ENCODE measurements at regions not wholly inside any gene's neighbourhood (a gene's known extent, or its start where the extent isn't known, plus 50 kb on each side); places are given as distances from the start of the nearest gene placed in this dataset.
A peak's percentile ranks its signal among the peaks of the same experiment; 100 is the strongest.

- in situ Hi-C loops (cut with MboI) = no loop called here
- peak; percentile 45 for DNase-seq
- Histone ChIP-seq H3K79me2 (ENCODE audit: insufficient read depth) (no peaks in the 10 kb centered on the region), H3K27me3 (replicated peaks; ENCODE audit: insufficient read depth) (no peaks in the 10 kb centered on the region), H3K4me1 (ENCODE audit: insufficient read depth) (peaks cover 24% of the 10 kb centered on the region), H4K20me1 (ENCODE audit: insufficient read depth) (no peaks in the 10 kb centered on the region), H3K9ac (no peak overlapping the region), H3K36me3 (ENCODE audit: low read depth) (no peaks in the 10 kb centered on the region), H3K9me2 (ENCODE audit: insufficient read depth) (no peaks in the 10 kb centered on the region), H3K9me3 (ENCODE audit: low read depth) (no peaks in the 10 kb centered on the region), H3K4me2 (ENCODE audit: unreplicated experiment) (peak overlapping the region; percentile 15), H3K4me3 (no peak overlapping the region), H2AFZ (no peak overlapping the region), H3K27ac (no peak overlapping the region), H3F3A (ENCODE audit: insufficient read depth) (peaks cover 10% of the 10 kb centered on the region; the same call in 1 of the 2 replicates)
- 68% methylated on average over 4 of the region's 4 CpGs for WGBS, 2 experiments (ENCODE audit: low coverage in 1 of 2, low lambda C conversion rate in 2 of 2, missing lambda C conversion rate in 2 of 2)
- TF ChIP-seq EZH2phosphoT487 (IDR thresholded peaks at IDR 0.05; ENCODE audit: insufficient read depth, low read depth) = no peak
- no peak for TF ChIP-seq EZH2 (IDR thresholded peaks at IDR 0.05; ENCODE audit: insufficient read depth, poor library complexity, severe bottlenecking)
These were observed 76.1 kb upstream of the KRR1 start for GRCh38 chr12:75587340-75588106.

- Histone ChIP-seq H3K27me3 (replicated peaks; ENCODE audit: insufficient read depth) (no peaks in the 10 kb centered on the region), H3K27ac (peak overlapping the region; percentile 28; the same call in 1 of the 2 replicates), H3K79me2 (ENCODE audit: insufficient read depth) (no peaks in the 10 kb centered on the region), H3K36me3 (ENCODE audit: low read depth) (no peaks in the 10 kb centered on the region), H3K4me1 (ENCODE audit: insufficient read depth) (peaks cover 24% of the 10 kb centered on the region), H3K9ac (no peak overlapping the region), H3K9me2 (ENCODE audit: insufficient read depth) (no peaks in the 10 kb centered on the region), H3F3A (ENCODE audit: insufficient read depth) (peaks cover 10% of the 10 kb centered on the region; the same call in 1 of the 2 replicates), H3K4me2 (ENCODE audit: unreplicated experiment) (peak overlapping the region; percentile 31), H4K20me1 (ENCODE audit: insufficient read depth) (no peaks in the 10 kb centered on the region), H3K9me3 (ENCODE audit: low read depth) (no peaks in the 10 kb centered on the region), H2AFZ (peak overlapping the region; percentile 32; the same call in 1 of the 2 replicates), H3K4me3 (no peak overlapping the region)
- DNase-seq = peak; percentile 86
- in situ Hi-C loops (cut with MboI) = no loop called here
- 41 to 42% methylated on average over 4 of the region's 4 CpGs for WGBS, 2 experiments (ENCODE audit: low coverage in 1 of 2, low lambda C conversion rate in 2 of 2, missing lambda C conversion rate in 2 of 2)
- TF ChIP-seq EZH2 (IDR thresholded peaks at IDR 0.05; ENCODE audit: insufficient read depth, poor library complexity, severe bottlenecking) (no peak), EZH2phosphoT487 (IDR thresholded peaks at IDR 0.05; ENCODE audit: insufficient read depth, low read depth) (no peak)
These were observed 73.9 kb upstream of the KRR1 start for GRCh38 chr12:75585330-75585729.

GRCh38 chr12:75583355-75583754 lies 71.9 kb upstream of the KRR1 start:
- Histone ChIP-seq H3K27me3 (replicated peaks; ENCODE audit: insufficient read depth) (no peaks in the 10 kb centered on the region), H3K9ac (no peak overlapping the region), H3K79me2 (ENCODE audit: insufficient read depth) (no peaks in the 10 kb centered on the region), H3K9me3 (ENCODE audit: low read depth) (no peaks in the 10 kb centered on the region), H3F3A (ENCODE audit: insufficient read depth) (peaks cover 10% of the 10 kb centered on the region; the same call in 1 of the 2 replicates), H2AFZ (no peak overlapping the region), H3K4me3 (no peak overlapping the region), H4K20me1 (ENCODE audit: insufficient read depth) (no peaks in the 10 kb centered on the region), H3K36me3 (ENCODE audit: low read depth) (no peaks in the 10 kb centered on the region), H3K9me2 (ENCODE audit: insufficient read depth) (no peaks in the 10 kb centered on the region), H3K4me1 (ENCODE audit: insufficient read depth) (peaks cover 24% of the 10 kb centered on the region), H3K4me2 (ENCODE audit: unreplicated experiment) (no peak overlapping the region), H3K27ac (no peak overlapping the region)
- no peak for TF ChIP-seq EZH2phosphoT487 (IDR thresholded peaks at IDR 0.05; ENCODE audit: insufficient read depth, low read depth)
- TF ChIP-seq EZH2 (IDR thresholded peaks at IDR 0.05; ENCODE audit: insufficient read depth, poor library complexity, severe bottlenecking) = no peak
- in situ Hi-C loops (cut with MboI) = no loop called here
- no peak for DNase-seq
- WGBS, 2 experiments (ENCODE audit: low coverage in 1 of 2, low lambda C conversion rate in 2 of 2, missing lambda C conversion rate in 2 of 2) = 96 to 98% methylated on average over 3 of the region's 3 CpGs

GRCh38 chr12:75581515-75581914 lies 70.1 kb upstream of the KRR1 start:
- Histone ChIP-seq H3F3A (ENCODE audit: insufficient read depth) (peaks cover 10% of the 10 kb centered on the region; the same call in 1 of the 2 replicates), H3K36me3 (ENCODE audit: low read depth) (no peaks in the 10 kb centered on the region), H3K4me3 (no peak overlapping the region), H3K9ac (no peak overlapping the region), H3K27ac (no peak overlapping the region), H3K9me3 (ENCODE audit: low read depth) (no peaks in the 10 kb centered on the region), H3K9me2 (ENCODE audit: insufficient read depth) (no peaks in the 10 kb centered on the region), H3K27me3 (replicated peaks; ENCODE audit: insufficient read depth) (no peaks in the 10 kb centered on the region), H3K79me2 (ENCODE audit: insufficient read depth) (no peaks in the 10 kb centered on the region), H4K20me1 (ENCODE audit: insufficient read depth) (no peaks in the 10 kb centered on the region), H3K4me2 (ENCODE audit: unreplicated experiment) (no peak overlapping the region), H3K4me1 (ENCODE audit: insufficient read depth) (peaks cover 15% of the 10 kb centered on the region), H2AFZ (peak overlapping the region; percentile 24; the same call in 1 of the 2 replicates)
- in situ Hi-C loops (cut with MboI) = no loop called here
- DNase-seq = no peak
- TF ChIP-seq EZH2 (IDR thresholded peaks at IDR 0.05; ENCODE audit: insufficient read depth, poor library complexity, severe bottlenecking) (no peak), EZH2phosphoT487 (IDR thresholded peaks at IDR 0.05; ENCODE audit: insufficient read depth, low read depth) (no peak)
- 62 to 69% methylated on average over 3 of the region's 3 CpGs for WGBS, 2 experiments (ENCODE audit: low coverage in 1 of 2, low lambda C conversion rate in 2 of 2, missing lambda C conversion rate in 2 of 2)
